A673 (cell line): ENCODE measurements at regions not wholly inside any gene's neighbourhood (a gene's known extent, or its start where the extent isn't known, plus 50 kb on each side); places are given as distances from the start of the nearest gene placed in this dataset.

ENCODE experiments used
- BruUV-seq: library from RNA; stranded (reverse); fragments of 400-500 nt; replicated peaks from 2 replicates; lab custom pipeline; 2021; lab: Mats Ljungman, UMichigan
- CTCF ChIA-PET: fragments of 300-600 bp; sonication (Branson Sonifier 250); formaldehyde crosslinking; loops from one replicate; lab custom pipeline; 2022; ENCODE audit warnings: antibody characterized with exemption; lab: Charles Lee
- POLR2A ChIA-PET: fragments of 300-600 bp; sonication (Branson Sonifier 250); formaldehyde crosslinking; loops from one replicate; lab custom pipeline; 2022; ENCODE audit warnings: antibody characterized with exemption; ENCODE audit not compliant: low non-redundant PET; lab: Charles Lee
- DNase-seq: peaks from one replicate; pipeline ENCODE4 v3.0.0-alpha.2; 2015; ENCODE audit warnings: low spot score
- H3K27ac ChIP-seq: fragments of 200-600 bp; sonication (generic); 2 replicates; pipeline ENCODE4 v1.5.1; 2016; ENCODE audit warnings: mixed run types, low read depth, mild to moderate bottlenecking, mixed read lengths, antibody characterized with exemption, low read length; ENCODE audit not compliant: poor library complexity, severe bottlenecking
- H3K27me3 ChIP-seq: fragments of 200-600 bp; sonication (generic); replicated peaks from 2 replicates; pipeline ENCODE4 v1.6.1; 2017; ENCODE audit warnings: mixed run types, low read depth, mild to moderate bottlenecking, mixed read lengths, antibody characterized with exemption, low read length; ENCODE audit not compliant: insufficient read depth, poor library complexity
- H3K36me3 ChIP-seq: fragments of 200-600 bp; sonication (generic); 2 replicates; pipeline ENCODE4 v1.6.1; 2016; ENCODE audit warnings: mixed run types, mild to moderate bottlenecking, mixed read lengths, antibody characterized with exemption, low read length; ENCODE audit not compliant: insufficient read depth, poor library complexity, severe bottlenecking
- H3K4me1 ChIP-seq: fragments of 200-600 bp; sonication (generic); 2 replicates; pipeline ENCODE4 v1.6.1; 2017; ENCODE audit warnings: mixed run types, mild to moderate bottlenecking, mixed read lengths, antibody characterized with exemption, low read length; ENCODE audit not compliant: insufficient read depth, poor library complexity, severe bottlenecking
- H3K4me3 ChIP-seq: fragments of 200-600 bp; sonication (generic); 2 replicates; pipeline ENCODE4 v1.5.1; 2016; ENCODE audit warnings: low read depth, mixed run types, mild to moderate bottlenecking, mixed read lengths, low read length; ENCODE audit not compliant: poor library complexity, severe bottlenecking
- H3K9me3 ChIP-seq: fragments of 200-600 bp; sonication (generic); 2 replicates; pipeline ENCODE4 v1.6.1; 2016; ENCODE audit warnings: mixed run types, low read depth, mild to moderate bottlenecking, mixed read lengths, antibody characterized with exemption, low read length; ENCODE audit not compliant: poor library complexity, severe bottlenecking
- CTCF ChIP-seq: fragments of 300-800, 200-600 bp; sonication (generic); conservative IDR thresholded peaks from 2 replicates; pipeline ENCODE4 v1.5.1; 2017; ENCODE audit warnings: low read depth, mild to moderate bottlenecking, antibody characterized with exemption, low read length, moderate library complexity, mixed read lengths
- EZH2 ChIP-seq: fragments of 200-600 bp; sonication (generic); IDR thresholded peaks from 2 replicates; pipeline ENCODE4 v1.6.1; 2017; ENCODE audit warnings: borderline replicate concordance, low read depth, mild to moderate bottlenecking, mixed read lengths, antibody characterized with exemption, low read length; ENCODE audit not compliant: poor library complexity, severe bottlenecking
- intact Hi-C: fragments of 100-400 bp; cut with micrococcal nuclease; formaldehyde crosslinking; loops from one replicate; pipeline ENCODE4 v1.10.0; 2022; ENCODE audit not compliant: unreplicated experiment

DNA sequence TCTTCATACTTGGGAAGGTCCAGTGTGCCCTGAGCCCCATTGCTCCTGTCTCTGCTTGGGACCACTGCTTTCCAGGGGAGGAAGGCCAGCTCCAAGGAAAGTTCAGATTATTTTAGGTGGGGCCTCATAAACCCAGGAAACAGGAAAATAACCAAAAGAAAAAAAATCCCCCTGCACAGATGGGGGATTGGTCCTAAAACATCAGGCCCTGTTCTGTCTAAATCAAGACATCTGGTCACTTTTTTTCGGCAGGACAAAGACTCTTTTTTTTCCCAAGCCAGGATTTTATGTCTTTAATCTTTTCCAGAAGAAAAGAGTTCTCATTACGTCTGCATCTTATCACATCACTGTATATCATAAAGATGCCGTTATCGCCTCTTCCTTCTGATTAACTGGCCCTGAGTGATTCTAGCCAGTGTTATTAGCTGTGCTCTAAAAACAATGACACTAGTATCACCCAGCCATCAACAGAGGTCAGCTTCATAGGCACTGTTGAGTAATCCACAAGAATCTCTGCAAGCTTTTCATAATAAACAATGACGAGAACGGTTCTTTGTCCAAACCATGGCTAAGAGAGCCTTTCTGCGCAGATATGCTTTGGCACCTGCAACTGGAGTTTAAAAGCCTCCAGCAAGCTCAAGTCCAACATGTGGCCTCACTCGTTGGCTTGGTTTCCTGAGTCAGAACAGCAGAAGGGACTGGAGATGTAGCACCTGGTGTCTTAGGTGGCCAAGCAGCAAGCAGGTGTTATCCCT, 138.2 kb downstream of the VAPA start:
- no peak for DNase-seq
- H3K27me3 ChIP-seq, result no peaks in the 10 kb centered on the region
- no TSS peak for BruUV-seq
- intact Hi-C loops, result no loop called here
- H3K27ac ChIP-seq, result no peak overlapping the region
- POLR2A ChIA-PET, result no interaction called here
- no peaks in the 10 kb centered on the region for H3K36me3 ChIP-seq
- no peak overlapping the region for H3K4me3 ChIP-seq
- peaks cover 2% of the 10 kb centered on the region for H3K4me1 ChIP-seq
- CTCF ChIA-PET, result no interaction called here
- H3K9me3 ChIP-seq, result no peaks in the 10 kb centered on the region
- TF ChIP-seq CTCF, result no peak
- no peak for TF ChIP-seq EZH2

DNA sequence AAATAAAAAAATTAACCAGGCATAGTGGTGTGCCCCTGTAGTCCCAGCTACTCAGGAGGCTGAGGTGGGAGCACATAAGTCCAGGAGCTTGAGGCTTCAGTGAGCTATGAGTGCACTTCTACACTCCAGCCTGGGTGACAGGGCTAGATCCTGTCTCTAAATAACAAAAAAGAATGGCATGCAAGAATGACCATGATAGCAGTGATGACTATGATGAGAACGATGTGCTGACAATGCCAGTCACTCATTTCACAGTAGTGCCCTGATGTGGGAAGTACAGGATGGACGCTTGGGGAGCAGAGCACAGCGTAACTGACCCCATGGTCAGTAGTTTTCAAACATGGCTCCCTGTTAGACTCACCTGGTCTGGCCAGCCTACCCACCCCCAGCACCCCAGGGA, 139.1 kb downstream of the VAPA start:
- no peaks in the 10 kb centered on the region for H3K27me3 ChIP-seq
- H3K4me1 ChIP-seq, result peaks cover 11% of the 10 kb centered on the region
- H3K27ac ChIP-seq, result no peak overlapping the region
- no peak overlapping the region for H3K4me3 ChIP-seq
- intact Hi-C loops, result no loop called here
- H3K9me3 ChIP-seq, result no peaks in the 10 kb centered on the region
- no TSS peak for BruUV-seq
- ChIA-PET CTCF (no interaction called here), POLR2A (no interaction called here)
- H3K36me3 ChIP-seq, result no peaks in the 10 kb centered on the region
- no peak for DNase-seq
- TF ChIP-seq CTCF, result no peak
- TF ChIP-seq EZH2, result no peak

DNA sequence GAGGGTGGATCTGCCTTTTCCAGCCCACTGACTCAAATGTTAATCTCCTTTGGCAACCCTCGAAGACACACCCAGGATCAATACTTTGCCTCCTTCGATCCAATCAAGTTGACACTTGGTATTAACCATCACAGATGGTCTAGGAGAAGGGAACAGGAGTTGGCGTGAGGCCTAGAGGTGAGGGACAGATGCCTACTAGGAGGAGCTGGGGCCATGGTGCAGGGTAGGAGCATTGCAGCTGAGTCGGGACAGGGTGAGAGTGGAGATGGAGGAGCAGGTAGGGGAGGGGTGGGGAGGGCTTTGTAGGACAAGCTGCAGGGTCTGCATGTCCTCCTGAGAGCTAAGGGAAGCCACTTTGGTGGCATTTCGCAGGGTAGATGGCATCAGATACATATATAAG, 140.0 kb downstream of the VAPA start:
- BruUV-seq, result no TSS peak
- Histone ChIP-seq H3K27me3 (no peaks in the 10 kb centered on the region), H3K36me3 (no peaks in the 10 kb centered on the region), H3K27ac (no peak overlapping the region), H3K4me3 (no peak overlapping the region), H3K9me3 (no peaks in the 10 kb centered on the region), H3K4me1 (peaks cover 20% of the 10 kb centered on the region)
- TF ChIP-seq EZH2 (no peak), CTCF (no peak)
- ChIA-PET CTCF (no interaction called here), POLR2A (interaction anchor here (0.8 kb wide), 1 partner anchor 411 kb away, joined by 3 read pairs; no protein-coding TSS in a partner anchor)
- DNase-seq, result no peak
- intact Hi-C loops, result no loop called here
